Stimulated activated CD4-positive, alpha-beta T cell treated with anti-CD3 and anti-CD28 coated beads, Interleukin-12 subunit alpha, Interleukin-12 subunit beta, amount 100 ng/mL, for 48 hours (primary cell): ENCODE measurements at regions not wholly inside any gene's neighbourhood (a gene's known extent, or its start where the extent isn't known, plus 50 kb on each side); places are given as distances from the start of the nearest gene placed in this dataset.

Source experiments
- DNase-seq, 3 donors: peaks; one replicate each; pipeline ENCODE4 v3.0.0-alpha.2; 2020; ENCODE audit warnings: low read depth in 2 of 3, low spot score in 1 of 3

- no peak for DNase-seq
Observed at GRCh38 chr20:19923762-19924161, 93.4 kb upstream of the NAA20 start.

- DNase-seq, result no peak
Observed at GRCh38 chr20:19924255-19924654, 92.9 kb upstream of the NAA20 start.

- DNase-seq, result no peak
Observed at GRCh38 chr20:19926591-19926990, 90.6 kb upstream of the NAA20 start.

GRCh38 chr20:19928328-19929011 lies 88.7 kb upstream of the NAA20 start:
- no peak for DNase-seq

GRCh38 chr20:19929012-19929360 lies 88.2 kb upstream of the NAA20 start:
- no peak for DNase-seq

GRCh38 chr20:19929481-19930145 lies 87.5 kb upstream of the NAA20 start:
- DNase-seq, result no peak

GRCh38 chr20:19930426-19930825 lies 86.7 kb upstream of the NAA20 start:
- no peak for DNase-seq

- no peak for DNase-seq
Observed at GRCh38 chr20:19932170-19932667, 84.9 kb upstream of the NAA20 start.

GRCh38 chr20:19934792-19935491 lies 82.2 kb upstream of the NAA20 start:
- DNase-seq, result no peak

GRCh38 chr20:19935842-19936241 lies 81.3 kb upstream of the NAA20 start:
- DNase-seq, result no peak

GRCh38 chr20:19936466-19937200 lies 80.5 kb upstream of the NAA20 start:
- no peak for DNase-seq

- no peak for DNase-seq
Observed at GRCh38 chr20:19937218-19937617, 79.9 kb upstream of the NAA20 start.

GRCh38 chr20:19937651-19938420 lies 79.3 kb upstream of the NAA20 start:
- DNase-seq, result peak in 1 of 3 donors; percentile 40

- no peak for DNase-seq
Observed at GRCh38 chr20:19938421-19939090, 78.6 kb upstream of the NAA20 start.

- DNase-seq, result no peak
Observed at GRCh38 chr20:19940988-19941460, 76.1 kb upstream of the NAA20 start.

- DNase-seq, result no peak
Observed at GRCh38 chr20:19942611-19943010, 74.6 kb upstream of the NAA20 start.

GRCh38 chr20:19943061-19943521 lies 74.1 kb upstream of the NAA20 start:
- no peak for DNase-seq

- peak; percentile 35 to 41 (median 36) for DNase-seq
Observed at GRCh38 chr20:19944772-19945459, 72.2 kb upstream of the NAA20 start.
